PFSK-1 (cell line): ENCODE measurements at regions not wholly inside any gene's neighbourhood (a gene's known extent, or its start where the extent isn't known, plus 50 kb on each side); places are given as distances from the start of the nearest gene placed in this dataset.

Source experiments
- FOXP2 ChIP-seq: optimal IDR thresholded peaks from 2 replicates; pipeline ENCODE3; 2011; ENCODE audit warnings: borderline replicate concordance, control low read depth, inconsistent platforms; ENCODE audit not compliant: insufficient read depth; ENCODE audit errors: extremely low read length, extremely low read depth
- POLR2AphosphoS5 ChIP-seq: IDR thresholded peaks from 2 replicates; pipeline ENCODE4 v1.6.1; 2012; ENCODE audit warnings: low read depth, mild to moderate bottlenecking, control low read depth, low read length, moderate library complexity
- SIN3A ChIP-seq: IDR thresholded peaks from 2 replicates; pipeline ENCODE4 v1.6.1; 2012; ENCODE audit warnings: mild to moderate bottlenecking, low read length, moderate library complexity, borderline replicate concordance; ENCODE audit not compliant: insufficient read depth
- TAF1 ChIP-seq: IDR thresholded peaks from 2 replicates; pipeline ENCODE4 v1.6.1; 2012; ENCODE audit warnings: low read length, control low read depth, borderline replicate concordance; ENCODE audit not compliant: insufficient read depth
- TF ChIP-seq, protein P1 (sequence below), 2 experiments: IDR thresholded peaks; 2 replicates each; pipeline versions ENCODE4 v1.6.1 to v1.8.0; 2011 to 2012; ENCODE audit warnings: low read depth in 2 of 2, low read length in 2 of 2, control low read depth in 1 of 2, inconsistent platforms in 1 of 2, mild to moderate bottlenecking in 1 of 2, moderate library complexity in 1 of 2; ENCODE audit not compliant: insufficient read depth in 1 of 2

- TF ChIP-seq, protein P1, sequence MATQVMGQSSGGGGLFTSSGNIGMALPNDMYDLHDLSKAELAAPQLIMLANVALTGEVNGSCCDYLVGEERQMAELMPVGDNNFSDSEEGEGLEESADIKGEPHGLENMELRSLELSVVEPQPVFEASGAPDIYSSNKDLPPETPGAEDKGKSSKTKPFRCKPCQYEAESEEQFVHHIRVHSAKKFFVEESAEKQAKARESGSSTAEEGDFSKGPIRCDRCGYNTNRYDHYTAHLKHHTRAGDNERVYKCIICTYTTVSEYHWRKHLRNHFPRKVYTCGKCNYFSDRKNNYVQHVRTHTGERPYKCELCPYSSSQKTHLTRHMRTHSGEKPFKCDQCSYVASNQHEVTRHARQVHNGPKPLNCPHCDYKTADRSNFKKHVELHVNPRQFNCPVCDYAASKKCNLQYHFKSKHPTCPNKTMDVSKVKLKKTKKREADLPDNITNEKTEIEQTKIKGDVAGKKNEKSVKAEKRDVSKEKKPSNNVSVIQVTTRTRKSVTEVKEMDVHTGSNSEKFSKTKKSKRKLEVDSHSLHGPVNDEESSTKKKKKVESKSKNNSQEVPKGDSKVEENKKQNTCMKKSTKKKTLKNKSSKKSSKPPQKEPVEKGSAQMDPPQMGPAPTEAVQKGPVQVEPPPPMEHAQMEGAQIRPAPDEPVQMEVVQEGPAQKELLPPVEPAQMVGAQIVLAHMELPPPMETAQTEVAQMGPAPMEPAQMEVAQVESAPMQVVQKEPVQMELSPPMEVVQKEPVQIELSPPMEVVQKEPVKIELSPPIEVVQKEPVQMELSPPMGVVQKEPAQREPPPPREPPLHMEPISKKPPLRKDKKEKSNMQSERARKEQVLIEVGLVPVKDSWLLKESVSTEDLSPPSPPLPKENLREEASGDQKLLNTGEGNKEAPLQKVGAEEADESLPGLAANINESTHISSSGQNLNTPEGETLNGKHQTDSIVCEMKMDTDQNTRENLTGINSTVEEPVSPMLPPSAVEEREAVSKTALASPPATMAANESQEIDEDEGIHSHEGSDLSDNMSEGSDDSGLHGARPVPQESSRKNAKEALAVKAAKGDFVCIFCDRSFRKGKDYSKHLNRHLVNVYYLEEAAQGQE (IDR thresholded peaks at IDR 0.05; ENCODE audit: insufficient read depth in 1 of 2, low read depth in 2 of 2, low read length in 2 of 2) = no peak
- TF ChIP-seq POLR2AphosphoS5 = no peak
- no peak for TF ChIP-seq TAF1
- no peak for TF ChIP-seq SIN3A
- no peak for TF ChIP-seq FOXP2
Observed at GRCh38 chr5:73299665-73300336, 126.8 kb downstream of the TMEM174 start.
